Fibroblast of pulmonary artery (primary cell): ENCODE measurements at regions not wholly inside any gene's neighbourhood (a gene's known extent, or its start where the extent isn't known, plus 50 kb on each side); places are given as distances from the start of the nearest gene placed in this dataset.

Experiments used
- DNase-seq: peaks from one replicate; pipeline ENCODE4 v3.0.0-alpha.2; 2010; ENCODE audit warnings: low read depth
- H3K4me3 ChIP-seq: replicated peaks from 2 replicates; pipeline ENCODE4 v1.5.1; 2011; ENCODE audit warnings: low read depth, mild to moderate bottlenecking, control low read depth, low read length, moderate library complexity
- CTCF ChIP-seq: IDR thresholded peaks from 2 replicates; pipeline ENCODE4 v1.5.1; 2011; ENCODE audit warnings: mild to moderate bottlenecking, control low read depth, low read length, inconsistent platforms; ENCODE audit errors: missing control alignments

- H3K4me3 ChIP-seq = no peak overlapping the region
- no peak for DNase-seq
- TF ChIP-seq CTCF = no peak
Observed at GRCh38 chr11:104221455-104221854, 57.5 kb upstream of the PDGFD start.

DNA sequence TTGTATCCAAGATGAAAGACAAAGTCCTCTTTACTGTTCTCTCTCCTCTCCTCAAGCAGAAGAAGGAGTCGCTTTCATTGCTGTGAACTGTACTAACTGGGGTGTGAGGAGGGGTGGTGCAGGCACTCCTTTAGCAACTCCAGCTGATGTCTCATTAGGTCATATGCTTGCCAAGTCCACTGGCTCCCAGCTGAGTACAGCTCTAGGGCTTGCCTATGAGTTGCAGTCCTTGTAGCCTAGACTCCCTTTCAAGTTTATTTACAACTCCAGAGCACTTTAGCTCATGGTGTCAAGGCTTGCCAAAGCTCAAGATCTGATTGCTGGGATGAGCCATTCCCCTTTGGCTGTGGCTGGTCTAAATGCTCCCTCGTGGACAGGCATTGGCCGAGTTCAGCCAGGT, 55.1 kb upstream of the PDGFD start:
- DNase-seq = no peak
- TF ChIP-seq CTCF = no peak
- H3K4me3 ChIP-seq = no peak overlapping the region

DNA sequence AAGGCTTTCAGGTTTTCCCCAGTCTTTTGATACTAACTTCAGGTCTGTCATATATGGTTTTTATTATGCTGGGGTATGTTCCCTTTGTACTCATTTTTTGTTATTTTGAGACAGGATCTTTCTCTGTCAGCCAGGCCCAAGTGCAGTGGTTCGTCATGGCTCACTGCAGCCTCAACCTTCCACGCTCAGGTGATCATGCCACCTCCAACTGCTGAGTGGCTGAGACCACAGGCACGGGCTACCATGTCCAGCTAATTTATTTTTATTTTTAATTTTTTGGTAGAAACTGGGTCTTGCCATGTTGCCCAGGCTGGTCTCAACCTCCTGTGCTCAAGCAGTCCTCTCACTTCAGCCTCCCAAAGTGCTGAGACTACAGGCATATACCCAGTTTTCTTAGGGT, 50.6 kb upstream of the PDGFD start:
- no peak for DNase-seq
- H3K4me3 ChIP-seq = no peak overlapping the region
- no peak for TF ChIP-seq CTCF
